ENCODE measurements at regions not wholly inside any gene's neighbourhood (a gene's known extent, or its start where the extent isn't known, plus 50 kb on each side); places are given as distances from the start of the nearest gene placed in this dataset.

GRCh38 chr3:56889131-56889530 lies 87.4 kb upstream of the ARHGEF3 start:
- CTCF ChIA-PET: interaction anchor here (0.5 kb wide), 1 partner anchor 75 kb away, joined by 3 read pairs; no protein-coding TSS in a partner anchor
- no peak for TF ChIP-seq CTCF (conservative IDR thresholded peaks at IDR 0.05; ENCODE audit: low read depth)
- no peak overlapping the region for H3K27ac ChIP-seq
- DNase-seq (ENCODE audit: low spot score): no peak
- POLR2A ChIA-PET (ENCODE audit: low non-redundant PET): no interaction called here

DNA sequence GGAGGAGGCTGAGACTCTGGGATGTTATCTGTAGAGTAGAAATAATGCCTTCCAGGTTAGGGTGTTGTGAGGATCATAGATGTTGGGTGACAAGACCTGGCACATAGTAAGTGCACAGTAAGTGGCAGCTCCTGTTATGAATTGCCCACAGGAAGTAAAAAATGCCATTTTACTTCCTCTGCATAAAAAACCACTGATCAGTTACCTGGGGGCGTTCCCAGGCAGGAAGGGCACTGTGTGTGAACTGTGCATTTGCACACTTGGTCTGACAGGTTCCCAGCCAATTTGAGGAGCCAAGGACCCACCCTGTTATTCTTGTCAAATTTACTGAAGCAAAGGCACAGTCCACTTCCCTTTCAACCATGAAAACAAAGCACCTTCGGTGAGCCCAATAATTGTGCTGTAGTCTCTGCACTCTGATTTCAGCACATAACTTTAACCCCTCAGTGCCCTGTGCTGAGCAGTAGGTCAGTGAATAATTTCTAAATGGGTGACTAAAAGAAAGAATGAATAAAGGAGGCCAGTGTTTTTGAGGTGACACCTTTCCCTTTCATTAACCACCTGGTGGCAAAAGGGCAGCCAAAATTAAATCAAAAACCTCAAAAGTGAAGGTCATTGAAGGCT lies 85.8 kb upstream of the ARHGEF3 start:
- H3K27ac ChIP-seq: no peak overlapping the region
- TF ChIP-seq CTCF (conservative IDR thresholded peaks at IDR 0.05; ENCODE audit: low read depth): no peak
- DNase-seq (ENCODE audit: low spot score): no peak
- POLR2A ChIA-PET (ENCODE audit: low non-redundant PET): no interaction called here
- CTCF ChIA-PET: interaction anchor here (0.6 kb wide), 1 partner anchor 510 kb away, joined by 3 read pairs; no protein-coding TSS in a partner anchor

DNA sequence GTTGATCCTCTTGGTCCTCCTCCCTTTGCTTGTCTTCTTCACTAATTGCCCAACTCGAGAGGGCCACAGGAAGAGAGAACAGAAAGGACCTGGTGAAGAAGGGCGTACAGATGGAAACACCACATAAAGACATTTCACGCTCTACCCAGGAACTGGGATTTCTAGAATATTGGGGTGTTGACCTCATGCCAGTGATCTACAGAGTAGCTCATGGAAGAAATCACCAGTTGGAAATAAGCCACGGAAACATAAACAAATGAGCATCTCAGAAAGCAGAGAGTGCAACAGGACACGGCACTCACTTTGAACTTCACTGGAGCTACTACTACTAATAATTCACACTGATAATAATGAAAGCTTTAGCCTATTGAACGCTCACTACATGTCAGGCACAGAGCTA lies 84.6 kb upstream of the ARHGEF3 start:
- no peak for DNase-seq (ENCODE audit: low spot score)
- POLR2A ChIA-PET (ENCODE audit: low non-redundant PET): no interaction called here
- H3K27ac ChIP-seq: no peak overlapping the region
- CTCF ChIA-PET: no interaction called here
- no peak for TF ChIP-seq CTCF (conservative IDR thresholded peaks at IDR 0.05; ENCODE audit: low read depth)

DNA sequence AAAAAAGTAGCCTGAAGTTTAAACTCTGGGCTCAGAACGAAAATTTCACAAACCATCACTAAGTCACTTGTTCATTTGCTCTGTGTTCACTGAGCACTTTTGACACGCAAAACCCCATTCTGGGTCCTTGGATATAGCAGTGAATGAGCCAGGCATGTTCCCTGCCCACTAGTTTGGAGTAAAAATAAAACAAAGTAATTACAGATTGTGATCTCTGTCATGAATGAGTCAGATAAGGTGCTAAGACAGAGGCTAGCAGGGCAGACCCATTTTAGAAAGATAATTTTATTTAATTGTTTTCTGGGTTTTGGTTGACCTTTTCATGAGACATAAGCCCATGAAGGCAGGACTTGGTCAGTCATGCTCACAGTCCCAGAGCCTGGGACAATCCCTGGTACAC lies 84.1 kb upstream of the ARHGEF3 start:
- no peak overlapping the region for H3K27ac ChIP-seq
- no peak for TF ChIP-seq CTCF (conservative IDR thresholded peaks at IDR 0.05; ENCODE audit: low read depth)
- ChIA-PET POLR2A (ENCODE audit: low non-redundant PET) (no interaction called here), CTCF (no interaction called here)
- DNase-seq (ENCODE audit: low spot score): no peak

DNA sequence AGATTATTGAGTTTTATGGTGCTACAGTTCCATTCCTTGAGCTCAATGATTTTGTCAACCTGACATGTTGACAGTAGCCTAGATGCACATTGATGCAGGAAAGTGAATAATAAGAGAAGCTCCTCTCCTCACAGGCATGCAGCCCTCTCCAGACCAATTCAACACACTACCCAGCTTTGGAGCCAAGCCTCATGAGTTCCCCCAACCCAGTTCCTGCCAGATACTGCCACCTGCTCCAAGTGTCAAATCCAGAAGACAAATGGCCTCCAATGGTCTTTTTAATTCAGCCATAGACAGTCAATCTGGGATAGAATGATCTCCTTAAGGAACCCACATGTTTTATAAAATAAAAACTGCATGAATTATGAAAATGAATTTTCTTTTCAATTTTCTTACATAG lies 83.7 kb upstream of the ARHGEF3 start:
- no peak overlapping the region for H3K27ac ChIP-seq
- TF ChIP-seq CTCF (conservative IDR thresholded peaks at IDR 0.05; ENCODE audit: low read depth): no peak
- CTCF ChIA-PET: no interaction called here
- POLR2A ChIA-PET (ENCODE audit: low non-redundant PET): no interaction called here
- no peak for DNase-seq (ENCODE audit: low spot score)

GRCh38 chr3:56884387-56884786 lies 82.6 kb upstream of the ARHGEF3 start:
- no peak for TF ChIP-seq CTCF (conservative IDR thresholded peaks at IDR 0.05; ENCODE audit: low read depth)
- POLR2A ChIA-PET (ENCODE audit: low non-redundant PET): no interaction called here
- H3K27ac ChIP-seq: no peak overlapping the region
- DNase-seq (ENCODE audit: low spot score): peak; percentile 36
- CTCF ChIA-PET: interaction anchor here (0.6 kb wide), 1 partner anchor 111 kb away, joined by 4 read pairs; no protein-coding TSS in a partner anchor

Measured in RWPE1 (cell line).